ENCODE measurements at regions not wholly inside any gene's neighbourhood (a gene's known extent, or its start where the extent isn't known, plus 50 kb on each side); places are given as distances from the start of the nearest gene placed in this dataset.
"Not testable (repeated sequence)": the region's sequence is repeated elsewhere in the genome, so short reads cannot be mapped to it uniquely, and the experiment has no call there.

GRCh38 chr4:183816077-183816476 lies 89.0 kb upstream of the STOX2 start:
- no peak for DNase-seq (ENCODE audit: low read depth in 2 of 2)

GRCh38 chr4:183816882-183817509 lies 88.1 kb upstream of the STOX2 start:
- DNase-seq (ENCODE audit: low read depth in 2 of 2), result no peak

GRCh38 chr4:183818591-183818990 lies 86.5 kb upstream of the STOX2 start:
- not testable (repeated sequence) for DNase-seq (ENCODE audit: low read depth in 2 of 2)

- no peak for DNase-seq (ENCODE audit: low read depth in 2 of 2)
These were observed 83.8 kb upstream of the STOX2 start for GRCh38 chr4:183821076-183821853.

GRCh38 chr4:183823434-183823833 lies 81.7 kb upstream of the STOX2 start:
- no peak for DNase-seq (ENCODE audit: low read depth in 2 of 2)

GRCh38 chr4:183825346-183825745 lies 79.8 kb upstream of the STOX2 start:
- DNase-seq (ENCODE audit: low read depth in 2 of 2), result no peak

- no peak for DNase-seq (ENCODE audit: low read depth in 2 of 2)
These were observed 78.6 kb upstream of the STOX2 start for GRCh38 chr4:183826461-183826860.

- DNase-seq (ENCODE audit: low read depth in 2 of 2), result no peak
These were observed 77.0 kb upstream of the STOX2 start for GRCh38 chr4:183828125-183828524.

- no peak for DNase-seq (ENCODE audit: low read depth in 2 of 2)
These were observed 76.3 kb upstream of the STOX2 start for GRCh38 chr4:183828839-183829238.

- no peak for DNase-seq (ENCODE audit: low read depth in 2 of 2)
These were observed 74.6 kb upstream of the STOX2 start for GRCh38 chr4:183830438-183830985.

- no peak for DNase-seq (ENCODE audit: low read depth in 2 of 2)
These were observed 74.1 kb upstream of the STOX2 start for GRCh38 chr4:183831026-183831446.

- no peak for DNase-seq (ENCODE audit: low read depth in 2 of 2)
These were observed 73.4 kb upstream of the STOX2 start for GRCh38 chr4:183831683-183832082.

- no peak for DNase-seq (ENCODE audit: low read depth in 2 of 2)
These were observed 72.2 kb upstream of the STOX2 start for GRCh38 chr4:183832776-183833450.

GRCh38 chr4:183834252-183834651 lies 70.9 kb upstream of the STOX2 start:
- no peak for DNase-seq (ENCODE audit: low read depth in 2 of 2)

- DNase-seq (ENCODE audit: low read depth in 2 of 2), result no peak
These were observed 67.9 kb upstream of the STOX2 start for GRCh38 chr4:183837222-183837621.

- DNase-seq (ENCODE audit: low read depth in 2 of 2), result no peak
These were observed 66.0 kb upstream of the STOX2 start for GRCh38 chr4:183838987-183839712.

- peak; percentile 28 to 64 for DNase-seq (ENCODE audit: low read depth in 2 of 2)
These were observed 64.8 kb upstream of the STOX2 start for GRCh38 chr4:183840311-183840710.

- no peak for DNase-seq (ENCODE audit: low read depth in 2 of 2)
These were observed 64.1 kb upstream of the STOX2 start for GRCh38 chr4:183841001-183841400.

- DNase-seq (ENCODE audit: low read depth in 2 of 2), result no peak
These were observed 63.0 kb upstream of the STOX2 start for GRCh38 chr4:183842129-183842528.

GRCh38 chr4:183843248-183843671 lies 61.8 kb upstream of the STOX2 start:
- no peak for DNase-seq (ENCODE audit: low read depth in 2 of 2)

GRCh38 chr4:183846951-183847350 lies 58.2 kb upstream of the STOX2 start:
- no peak for DNase-seq (ENCODE audit: low read depth in 2 of 2)

- no peak for DNase-seq (ENCODE audit: low read depth in 2 of 2)
These were observed 56.3 kb upstream of the STOX2 start for GRCh38 chr4:183848805-183849204.

All from stimulated activated CD4-positive, alpha-beta T cell treated with anti-CD3 and anti-CD28 coated beads, Interleukin-15, amount 100 ng/mL, for 48 hours (primary cell).